ENCODE measurements at regions not wholly inside any gene's neighbourhood (a gene's known extent, or its start where the extent isn't known, plus 50 kb on each side); places are given as distances from the start of the nearest gene placed in this dataset.

GRCh38 chr18:25710981-25711380, 359.0 kb upstream of the ZNF521 start:
- TF ChIP-seq POLR2AphosphoS5 (IDR thresholded peaks at IDR 0.05; ENCODE audit: low read depth, low read length) (no peak), POLR2A (IDR thresholded peaks at IDR 0.05; ENCODE audit: low read depth, low read length) (no peak), TAF1 (IDR thresholded peaks at IDR 0.05; ENCODE audit: borderline replicate concordance, low read depth, low read length) (no peak)
- FAIRE-seq: no peak

GRCh38 chr18:25705650-25706049, 353.7 kb upstream of the ZNF521 start:
- DNase-seq (ENCODE audit: insufficient read length) (no peak), FAIRE-seq (no peak)
- no peak for TF ChIP-seq POLR2A (IDR thresholded peaks at IDR 0.05; ENCODE audit: low read depth, low read length)
- TF ChIP-seq POLR2AphosphoS5 (IDR thresholded peaks at IDR 0.05; ENCODE audit: low read depth, low read length): no peak
- no peak for TF ChIP-seq TAF1 (IDR thresholded peaks at IDR 0.05; ENCODE audit: borderline replicate concordance, low read depth, low read length)

More at GRCh38 chr18:25710981-25711380, 359.0 kb upstream of the ZNF521 start:
- DNase-seq (ENCODE audit: insufficient read length): no peak

- no peak for DNase-seq (ENCODE audit: insufficient read length)
- no peak for FAIRE-seq
- TF ChIP-seq POLR2A (IDR thresholded peaks at IDR 0.05; ENCODE audit: low read depth, low read length) (no peak), POLR2AphosphoS5 (IDR thresholded peaks at IDR 0.05; ENCODE audit: low read depth, low read length) (no peak), TAF1 (IDR thresholded peaks at IDR 0.05; ENCODE audit: borderline replicate concordance, low read depth, low read length) (no peak)
Observed at GRCh38 chr18:25704494-25704893, 352.5 kb upstream of the ZNF521 start.

GRCh38 chr18:25704071-25704470, 352.1 kb upstream of the ZNF521 start:
- TF ChIP-seq POLR2A (IDR thresholded peaks at IDR 0.05; ENCODE audit: low read depth, low read length) (no peak), TAF1 (IDR thresholded peaks at IDR 0.05; ENCODE audit: borderline replicate concordance, low read depth, low read length) (no peak), POLR2AphosphoS5 (IDR thresholded peaks at IDR 0.05; ENCODE audit: low read depth, low read length) (no peak)
- FAIRE-seq (no peak), DNase-seq (ENCODE audit: insufficient read length) (no peak)

- no peak for TF ChIP-seq POLR2A (IDR thresholded peaks at IDR 0.05; ENCODE audit: low read depth, low read length)
- no peak for TF ChIP-seq TAF1 (IDR thresholded peaks at IDR 0.05; ENCODE audit: borderline replicate concordance, low read depth, low read length)
- TF ChIP-seq POLR2AphosphoS5 (IDR thresholded peaks at IDR 0.05; ENCODE audit: low read depth, low read length): no peak
- no peak for DNase-seq (ENCODE audit: insufficient read length)
- no peak for FAIRE-seq
Observed at GRCh38 chr18:25701821-25702220, 349.9 kb upstream of the ZNF521 start.

GRCh38 chr18:25686960-25687500, 335.1 kb upstream of the ZNF521 start:
- no peak for TF ChIP-seq POLR2A (IDR thresholded peaks at IDR 0.05; ENCODE audit: low read depth, low read length)
- no peak for TF ChIP-seq POLR2AphosphoS5 (IDR thresholded peaks at IDR 0.05; ENCODE audit: low read depth, low read length)
- no peak for TF ChIP-seq TAF1 (IDR thresholded peaks at IDR 0.05; ENCODE audit: borderline replicate concordance, low read depth, low read length)
- FAIRE-seq: no peak
- DNase-seq (ENCODE audit: insufficient read length): no peak

GRCh38 chr18:25685088-25685487, 333.1 kb upstream of the ZNF521 start:
- FAIRE-seq: no peak
- DNase-seq (ENCODE audit: insufficient read length): no peak
- no peak for TF ChIP-seq POLR2A (IDR thresholded peaks at IDR 0.05; ENCODE audit: low read depth, low read length)
- no peak for TF ChIP-seq TAF1 (IDR thresholded peaks at IDR 0.05; ENCODE audit: borderline replicate concordance, low read depth, low read length)
- TF ChIP-seq POLR2AphosphoS5 (IDR thresholded peaks at IDR 0.05; ENCODE audit: low read depth, low read length): no peak

GRCh38 chr18:25679491-25679890, 327.5 kb upstream of the ZNF521 start:
- DNase-seq (ENCODE audit: insufficient read length) (no peak), FAIRE-seq (no peak)
- TF ChIP-seq TAF1 (IDR thresholded peaks at IDR 0.05; ENCODE audit: borderline replicate concordance, low read depth, low read length): no peak
- no peak for TF ChIP-seq POLR2A (IDR thresholded peaks at IDR 0.05; ENCODE audit: low read depth, low read length)
- no peak for TF ChIP-seq POLR2AphosphoS5 (IDR thresholded peaks at IDR 0.05; ENCODE audit: low read depth, low read length)

- DNase-seq (ENCODE audit: insufficient read length) (no peak), FAIRE-seq (no peak)
- TF ChIP-seq POLR2A (IDR thresholded peaks at IDR 0.05; ENCODE audit: low read depth, low read length) (no peak), POLR2AphosphoS5 (IDR thresholded peaks at IDR 0.05; ENCODE audit: low read depth, low read length) (no peak), TAF1 (IDR thresholded peaks at IDR 0.05; ENCODE audit: borderline replicate concordance, low read depth, low read length) (no peak)
Observed at GRCh38 chr18:25678221-25678620, 326.3 kb upstream of the ZNF521 start.

GRCh38 chr18:25675123-25675850, 323.3 kb upstream of the ZNF521 start:
- FAIRE-seq (no peak), DNase-seq (ENCODE audit: insufficient read length) (no peak)
- TF ChIP-seq POLR2A (IDR thresholded peaks at IDR 0.05; ENCODE audit: low read depth, low read length) (no peak), TAF1 (IDR thresholded peaks at IDR 0.05; ENCODE audit: borderline replicate concordance, low read depth, low read length) (no peak), POLR2AphosphoS5 (IDR thresholded peaks at IDR 0.05; ENCODE audit: low read depth, low read length) (no peak)

- no peak for TF ChIP-seq TAF1 (IDR thresholded peaks at IDR 0.05; ENCODE audit: borderline replicate concordance, low read depth, low read length)
- TF ChIP-seq POLR2AphosphoS5 (IDR thresholded peaks at IDR 0.05; ENCODE audit: low read depth, low read length): no peak
- TF ChIP-seq POLR2A (IDR thresholded peaks at IDR 0.05; ENCODE audit: low read depth, low read length): no peak
- DNase-seq (ENCODE audit: insufficient read length): no peak
- no peak for FAIRE-seq
Observed at GRCh38 chr18:25674183-25674582, 322.2 kb upstream of the ZNF521 start.

- FAIRE-seq (no peak), DNase-seq (ENCODE audit: insufficient read length) (no peak)
- TF ChIP-seq POLR2A (IDR thresholded peaks at IDR 0.05; ENCODE audit: low read depth, low read length): no peak
- TF ChIP-seq TAF1 (IDR thresholded peaks at IDR 0.05; ENCODE audit: borderline replicate concordance, low read depth, low read length): no peak
- no peak for TF ChIP-seq POLR2AphosphoS5 (IDR thresholded peaks at IDR 0.05; ENCODE audit: low read depth, low read length)
Observed at GRCh38 chr18:25672490-25672889, 320.5 kb upstream of the ZNF521 start.

All from GM12892 (cell line).